A549 (cell line): ENCODE measurements at regions not wholly inside any gene's neighbourhood (a gene's known extent, or its start where the extent isn't known, plus 50 kb on each side); places are given as distances from the start of the nearest gene placed in this dataset.

Experiments used
- ATAC-seq, 2 experiments: fragments of 200-7000 bp in 1 of 2; fragments of >200 bp in 1 of 2; cut with Nextera tagmentation in 1 of 2; cut with Tn5 transposase in 1 of 2; 3 replicates each; pipeline versions ENCODE4 v1.8.0 to v1.9.1; 2018 to 2020; ENCODE audit warnings: mild to moderate bottlenecking in 1 of 2, moderate library complexity in 1 of 2
- CTCF ChIA-PET: fragments of 300-600 bp; sonication (Branson Sonifier 250); formaldehyde crosslinking; extraction: SDS; loops from one replicate; lab custom pipeline; 2021; ENCODE audit warnings: antibody characterized with exemption, inconsistent platforms; lab: Yijun Ruan, JAX
- POLR2A ChIA-PET: fragments of 350-600 bp; formaldehyde crosslinking; extraction: SDS; loops from one replicate; lab custom pipeline; 2021; ENCODE audit warnings: antibody characterized with exemption, inconsistent platforms; lab: Yijun Ruan, JAX
- DNase-seq, 2 experiments: peaks; one replicate each; pipeline versions ENCODE4 v3.0.0 to v3.0.0-alpha.2; 2011 to 2016; ENCODE audit warnings: low read depth in 1 of 2, low spot score in 1 of 2
- FAIRE-seq: peaks from 2 replicates; lab custom pipeline; 2011; peaks lifted over from hg19 to GRCh38; lab: Jason Lieb, UNC
- H3K27ac ChIP-seq, 2 experiments: fragments of >200 bp; sonication (Bioruptor Twin); formaldehyde crosslinking; 3 replicates each; pipeline ENCODE4 v1.5.1; 2016 to 2017
- H3K4me1 ChIP-seq: fragments of >200 bp; sonication (Bioruptor Twin); formaldehyde crosslinking; 3 replicates; pipeline ENCODE4 v1.6.1; 2016
- H3K4me2 ChIP-seq: fragments of >200 bp; sonication (Bioruptor Twin); formaldehyde crosslinking; 3 replicates; pipeline ENCODE4 v1.6.1; 2016
- H3K4me3 ChIP-seq: fragments of >200 bp; sonication (Bioruptor Twin); formaldehyde crosslinking; 3 replicates; pipeline ENCODE4 v1.5.1; 2016
- H3K9me3 ChIP-seq: fragments of >200 bp; sonication (Bioruptor Twin); formaldehyde crosslinking; 3 replicates; pipeline ENCODE4 v1.6.1; 2016
- CBX8 ChIP-seq: fragments of 200-600 bp; sonication (generic); IDR thresholded peaks from 2 replicates; pipeline ENCODE4 v1.6.1; 2016
- CHD2 ChIP-seq: fragments of 150-350 bp; IDR thresholded peaks from 2 replicates; pipeline ENCODE4 v1.6.1; 2014; ENCODE audit warnings: low read length; ENCODE audit not compliant: partially characterized antibody
- EP300 ChIP-seq, 2 experiments: fragments of >200 bp; sonication (Bioruptor Twin); formaldehyde crosslinking; IDR thresholded peaks; 2 replicates in 1 of 2; 3 replicates in 1 of 2; pipeline ENCODE4 v1.6.1; 2016 to 2017
- ESRRA ChIP-seq: fragments of 150-350 bp; IDR thresholded peaks from 2 replicates; pipeline ENCODE4 v1.6.1; 2014; ENCODE audit warnings: mild to moderate bottlenecking, low read length, borderline replicate concordance
- FOSB ChIP-seq: fragments of 250-450 bp; sonication (Bioruptor Pico); IDR thresholded peaks from 2 replicates; pipeline ENCODE4 v1.5.0; 2020; ENCODE audit warnings: mild to moderate bottlenecking, moderate library complexity
- GATA3 ChIP-seq: IDR thresholded peaks from 2 replicates; pipeline ENCODE4 v1.6.1; 2012; ENCODE audit warnings: borderline replicate concordance
- HDAC2 ChIP-seq: fragments of 200-600 bp; sonication (generic); IDR thresholded peaks from 2 replicates; pipeline ENCODE4 v1.6.1; 2016
- HEYL ChIP-seq: fragments of 250-450 bp; sonication (Bioruptor Pico); IDR thresholded peaks from 2 replicates; pipeline ENCODE4 v1.8.0; 2021; ENCODE audit warnings: mild to moderate bottlenecking, moderate library complexity
- HOXA7 ChIP-seq: fragments of 250-450 bp; sonication (Bioruptor Pico); IDR thresholded peaks from 2 replicates; pipeline ENCODE4 v1.5.0; 2020; ENCODE audit warnings: mild to moderate bottlenecking, moderate library complexity
- KDM1A ChIP-seq: fragments of 200-600 bp; sonication (generic); IDR thresholded peaks from 2 replicates; pipeline ENCODE4 v1.6.1; 2016; ENCODE audit warnings: low read depth, mild to moderate bottlenecking
- KDM5A ChIP-seq: fragments of 200-600 bp; sonication (generic); IDR thresholded peaks from 2 replicates; pipeline ENCODE4 v1.6.1; 2016; ENCODE audit warnings: antibody characterized with exemption, mild to moderate bottlenecking
- NFE2L2 ChIP-seq: fragments of 150-350 bp; conservative IDR thresholded peaks from 2 replicates; pipeline ENCODE4 v1.6.1; 2014; ENCODE audit warnings: low read length
- PHF8 ChIP-seq: fragments of 200-600 bp; sonication (generic); IDR thresholded peaks from 2 replicates; pipeline ENCODE4 v1.6.1; 2016; ENCODE audit warnings: low read depth, mild to moderate bottlenecking, antibody characterized with exemption, moderate library complexity, borderline replicate concordance
- RCOR1 ChIP-seq: fragments of 150-350 bp; IDR thresholded peaks from 2 replicates; pipeline ENCODE4 v1.6.1; 2014; ENCODE audit warnings: antibody characterized with exemption, low read length, low read depth
- SMC3 ChIP-seq: fragments of >200 bp; sonication (Bioruptor Twin); formaldehyde crosslinking; IDR thresholded peaks from 3 replicates; pipeline ENCODE4 v1.6.1; 2018; ENCODE audit warnings: inconsistent platforms
- WGBS: methylation state at CpG from one replicate; pipeline ENCODE4 v1.1.6; 2017; ENCODE audit errors: missing lambda C conversion rate; 5-methylcytosine and 5-hydroxymethylcytosine counted together
- TF ChIP-seq, protein P1 (sequence below): fragments of 250-450 bp; sonication (Bioruptor Pico); IDR thresholded peaks from 2 replicates; pipeline ENCODE4 v1.5.0; 2020; ENCODE audit warnings: low read depth, mild to moderate bottlenecking, moderate library complexity
- TF ChIP-seq, protein P2 (sequence below): IDR thresholded peaks from 2 replicates; pipeline ENCODE4 v1.6.1; 2012
- TF ChIP-seq, protein P3 (sequence below): IDR thresholded peaks from 2 replicates; pipeline ENCODE4 v1.6.1; 2012
- TF ChIP-seq, protein P4 (sequence below): fragments of 200-600 bp; sonication (generic); IDR thresholded peaks from 2 replicates; pipeline ENCODE4 v1.6.1; 2016; ENCODE audit warnings: antibody characterized with exemption, mild to moderate bottlenecking, moderate library complexity
- TF ChIP-seq, protein P5 (sequence below): fragments of 250-450 bp; sonication (Bioruptor Pico); IDR thresholded peaks from 2 replicates; pipeline ENCODE4 v1.5.0; 2021; ENCODE audit warnings: mild to moderate bottlenecking, moderate library complexity, borderline replicate concordance

DNA sequence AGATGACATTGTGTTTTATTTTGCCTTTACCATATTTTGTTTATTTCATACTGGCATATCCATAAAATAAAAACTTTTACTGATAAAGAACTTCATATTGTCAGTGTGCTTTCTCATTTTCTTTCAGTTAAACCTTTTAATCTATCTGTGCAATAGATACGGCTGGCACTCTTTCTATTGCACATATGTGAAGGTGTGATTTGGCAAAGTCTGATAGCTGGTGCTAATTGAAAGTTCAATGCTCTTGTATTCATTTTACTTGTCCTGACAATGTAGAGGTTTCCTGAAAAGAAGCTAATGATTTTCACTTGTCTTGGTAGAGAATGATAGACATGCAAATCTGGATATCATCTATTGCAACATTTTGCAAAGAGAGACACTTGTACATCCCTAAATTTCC, 467.0 kb downstream of the NSUN3 start:
- no peak overlapping the region for H3K27ac ChIP-seq
- ATAC-seq, result no peak
- TF ChIP-seq, protein P1, sequence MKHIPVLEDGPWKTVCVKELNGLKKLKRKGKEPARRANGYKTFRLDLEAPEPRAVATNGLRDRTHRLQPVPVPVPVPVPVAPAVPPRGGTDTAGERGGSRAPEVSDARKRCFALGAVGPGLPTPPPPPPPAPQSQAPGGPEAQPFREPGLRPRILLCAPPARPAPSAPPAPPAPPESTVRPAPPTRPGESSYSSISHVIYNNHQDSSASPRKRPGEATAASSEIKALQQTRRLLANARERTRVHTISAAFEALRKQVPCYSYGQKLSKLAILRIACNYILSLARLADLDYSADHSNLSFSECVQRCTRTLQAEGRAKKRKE (CRISPR knock-in tag), result no peak
- TF ChIP-seq, protein P2, sequence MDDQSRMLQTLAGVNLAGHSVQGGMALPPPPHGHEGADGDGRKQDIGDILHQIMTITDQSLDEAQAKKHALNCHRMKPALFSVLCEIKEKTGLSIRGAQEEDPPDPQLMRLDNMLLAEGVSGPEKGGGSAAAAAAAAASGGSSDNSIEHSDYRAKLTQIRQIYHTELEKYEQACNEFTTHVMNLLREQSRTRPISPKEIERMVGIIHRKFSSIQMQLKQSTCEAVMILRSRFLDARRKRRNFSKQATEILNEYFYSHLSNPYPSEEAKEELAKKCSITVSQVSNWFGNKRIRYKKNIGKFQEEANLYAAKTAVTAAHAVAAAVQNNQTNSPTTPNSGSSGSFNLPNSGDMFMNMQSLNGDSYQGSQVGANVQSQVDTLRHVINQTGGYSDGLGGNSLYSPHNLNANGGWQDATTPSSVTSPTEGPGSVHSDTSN, result no peak
- no peak for TF ChIP-seq KDM5A
- no peak for TF ChIP-seq PHF8
- TF ChIP-seq NFE2L2, result no peak
- TF ChIP-seq KDM1A, result no peak
- no peaks in the 10 kb centered on the region for H3K9me3 ChIP-seq
- WGBS, result 74% methylated on average over 1 of the region's 1 CpG
- 0 out of 3 replicates have a peak, but pooled peaks cover under 1% of the 10 kb centered on the region for H3K4me1 ChIP-seq
- no peak for DNase-seq
- ChIA-PET CTCF (no interaction called here), POLR2A (no interaction called here)
- no peak overlapping the region for H3K4me3 ChIP-seq
- no peak overlapping the region for H3K4me2 ChIP-seq
- FAIRE-seq, result peak; percentile 23

DNA sequence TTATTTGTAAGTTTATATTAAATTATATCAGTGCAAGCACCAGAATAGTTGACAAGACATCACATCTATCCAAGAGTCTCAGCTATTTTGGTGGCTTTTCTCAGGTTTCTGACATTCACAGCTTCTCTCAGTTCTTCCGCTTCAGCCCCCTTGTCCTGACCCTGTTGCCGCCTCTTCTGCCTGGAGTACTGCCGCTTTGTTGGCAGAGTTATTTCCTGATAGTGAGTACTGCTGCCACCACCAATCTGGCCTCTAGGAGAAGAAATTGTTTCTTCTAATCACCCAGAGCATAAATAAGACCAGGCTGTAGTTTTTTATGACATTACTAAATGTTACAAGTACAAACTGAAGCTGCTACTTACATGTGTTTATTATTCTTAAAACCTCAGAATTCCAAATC, 470.1 kb downstream of the NSUN3 start:
- Histone ChIP-seq H3K9me3 (no peaks in the 10 kb centered on the region), H3K4me1 (no peaks in the 10 kb centered on the region), H3K4me2 (no peak overlapping the region), H3K27ac (no peak overlapping the region), H3K4me3 (no peak overlapping the region)
- POLR2A ChIA-PET, result no interaction called here
- CTCF ChIA-PET, result no interaction called here
- ATAC-seq, result no peak
- DNase-seq, result no peak
- TF ChIP-seq SMC3, result no peak
- no peak for TF ChIP-seq HOXA7 (CRISPR knock-in tag)
- TF ChIP-seq, protein P3, sequence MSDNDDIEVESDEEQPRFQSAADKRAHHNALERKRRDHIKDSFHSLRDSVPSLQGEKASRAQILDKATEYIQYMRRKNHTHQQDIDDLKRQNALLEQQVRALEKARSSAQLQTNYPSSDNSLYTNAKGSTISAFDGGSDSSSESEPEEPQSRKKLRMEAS, result no peak
- no peak for TF ChIP-seq RCOR1
- TF ChIP-seq, protein P4, sequence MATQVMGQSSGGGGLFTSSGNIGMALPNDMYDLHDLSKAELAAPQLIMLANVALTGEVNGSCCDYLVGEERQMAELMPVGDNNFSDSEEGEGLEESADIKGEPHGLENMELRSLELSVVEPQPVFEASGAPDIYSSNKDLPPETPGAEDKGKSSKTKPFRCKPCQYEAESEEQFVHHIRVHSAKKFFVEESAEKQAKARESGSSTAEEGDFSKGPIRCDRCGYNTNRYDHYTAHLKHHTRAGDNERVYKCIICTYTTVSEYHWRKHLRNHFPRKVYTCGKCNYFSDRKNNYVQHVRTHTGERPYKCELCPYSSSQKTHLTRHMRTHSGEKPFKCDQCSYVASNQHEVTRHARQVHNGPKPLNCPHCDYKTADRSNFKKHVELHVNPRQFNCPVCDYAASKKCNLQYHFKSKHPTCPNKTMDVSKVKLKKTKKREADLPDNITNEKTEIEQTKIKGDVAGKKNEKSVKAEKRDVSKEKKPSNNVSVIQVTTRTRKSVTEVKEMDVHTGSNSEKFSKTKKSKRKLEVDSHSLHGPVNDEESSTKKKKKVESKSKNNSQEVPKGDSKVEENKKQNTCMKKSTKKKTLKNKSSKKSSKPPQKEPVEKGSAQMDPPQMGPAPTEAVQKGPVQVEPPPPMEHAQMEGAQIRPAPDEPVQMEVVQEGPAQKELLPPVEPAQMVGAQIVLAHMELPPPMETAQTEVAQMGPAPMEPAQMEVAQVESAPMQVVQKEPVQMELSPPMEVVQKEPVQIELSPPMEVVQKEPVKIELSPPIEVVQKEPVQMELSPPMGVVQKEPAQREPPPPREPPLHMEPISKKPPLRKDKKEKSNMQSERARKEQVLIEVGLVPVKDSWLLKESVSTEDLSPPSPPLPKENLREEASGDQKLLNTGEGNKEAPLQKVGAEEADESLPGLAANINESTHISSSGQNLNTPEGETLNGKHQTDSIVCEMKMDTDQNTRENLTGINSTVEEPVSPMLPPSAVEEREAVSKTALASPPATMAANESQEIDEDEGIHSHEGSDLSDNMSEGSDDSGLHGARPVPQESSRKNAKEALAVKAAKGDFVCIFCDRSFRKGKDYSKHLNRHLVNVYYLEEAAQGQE, result no peak
- TF ChIP-seq ESRRA, result no peak
- no peak for TF ChIP-seq CBX8
- no peak for TF ChIP-seq GATA3
- TF ChIP-seq EP300 (IDR thresholded peaks at IDR 0.05), result no peak
- no peak for TF ChIP-seq HEYL (CRISPR knock-in tag)
- no peak for TF ChIP-seq KDM5A
- TF ChIP-seq CHD2, result no peak
- TF ChIP-seq FOSB (CRISPR knock-in tag), result no peak
- no peak for FAIRE-seq
- WGBS, result 91% methylated on average over 3 of the region's 3 CpGs

DNA sequence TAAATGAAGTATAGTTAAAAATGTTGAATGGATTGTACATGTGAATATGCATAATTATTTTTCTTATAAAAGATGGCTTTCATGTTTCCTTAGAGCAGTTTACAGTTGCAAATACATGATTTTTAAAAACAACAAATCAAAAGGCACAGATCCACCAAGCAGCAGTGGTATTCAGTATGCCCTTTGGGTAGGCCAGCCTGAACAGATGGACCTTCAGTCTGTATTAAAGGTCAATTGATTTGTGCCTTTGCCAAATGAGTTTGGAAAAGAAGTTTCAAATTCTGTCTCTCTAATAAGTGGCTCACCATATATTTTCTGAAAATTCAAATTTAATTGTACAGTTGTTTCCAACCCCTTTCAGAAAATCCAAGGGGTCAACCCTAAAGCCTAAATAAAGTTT, 477.1 kb downstream of the NSUN3 start:
- POLR2A ChIA-PET, result no interaction called here
- Histone ChIP-seq H3K4me2 (no peak overlapping the region), H3K9me3 (no peaks in the 10 kb centered on the region)

More for the DNA sequence above, 477.1 kb downstream of the NSUN3 start:
- CTCF ChIA-PET, result interaction anchor here (1.0 kb wide), 1 partner anchor 15 kb away, joined by 3 read pairs; no protein-coding TSS in a partner anchor
- TF ChIP-seq HDAC2, result no peak
- no peak for TF ChIP-seq KDM1A
- TF ChIP-seq, protein P5, sequence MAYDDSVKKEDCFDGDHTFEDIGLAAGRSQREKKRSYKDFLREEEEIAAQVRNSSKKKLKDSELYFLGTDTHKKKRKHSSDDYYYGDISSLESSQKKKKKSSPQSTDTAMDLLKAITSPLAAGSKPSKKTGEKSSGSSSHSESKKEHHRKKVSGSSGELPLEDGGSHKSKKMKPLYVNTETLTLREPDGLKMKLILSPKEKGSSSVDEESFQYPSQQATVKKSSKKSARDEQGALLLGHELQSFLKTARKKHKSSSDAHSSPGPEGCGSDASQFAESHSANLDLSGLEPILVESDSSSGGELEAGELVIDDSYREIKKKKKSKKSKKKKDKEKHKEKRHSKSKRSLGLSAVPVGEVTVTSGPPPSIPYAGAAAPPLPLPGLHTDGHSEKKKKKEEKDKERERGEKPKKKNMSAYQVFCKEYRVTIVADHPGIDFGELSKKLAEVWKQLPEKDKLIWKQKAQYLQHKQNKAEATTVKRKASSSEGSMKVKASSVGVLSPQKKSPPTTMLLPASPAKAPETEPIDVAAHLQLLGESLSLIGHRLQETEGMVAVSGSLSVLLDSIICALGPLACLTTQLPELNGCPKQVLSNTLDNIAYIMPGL (CRISPR knock-in tag), result no peak
- no peak overlapping the region for H3K4me3 ChIP-seq
- ATAC-seq (no peak), FAIRE-seq (no peak), DNase-seq (no peak)
- H3K4me1 ChIP-seq, result no peaks in the 10 kb centered on the region
- no peak overlapping the region for H3K27ac ChIP-seq
